ENCODE measurements at regions not wholly inside any gene's neighbourhood (a gene's known extent, or its start where the extent isn't known, plus 50 kb on each side); places are given as distances from the start of the nearest gene placed in this dataset.

GRCh38 chr13:77991003-77991402, 72.4 kb upstream of the EDNRB start:
- no peak overlapping the region for H3K4me3 ChIP-seq (ENCODE audit: low read depth, low read length)
- TF ChIP-seq CTCF (IDR thresholded peaks at IDR 0.05; ENCODE audit: low read depth, low read length, missing control alignments), result no peak
- DNase-seq (ENCODE audit: low read depth), result no peak

- DNase-seq (ENCODE audit: low read depth), result no peak
- H3K4me3 ChIP-seq (ENCODE audit: low read depth, low read length), result no peak overlapping the region
- no peak for TF ChIP-seq CTCF (IDR thresholded peaks at IDR 0.05; ENCODE audit: low read depth, low read length, missing control alignments)
Measured at GRCh38 chr13:77989281-77989680, 70.7 kb upstream of the EDNRB start.

- TF ChIP-seq CTCF (IDR thresholded peaks at IDR 0.05; ENCODE audit: low read depth, low read length, missing control alignments), result no peak
- DNase-seq (ENCODE audit: low read depth), result no peak
- no peak overlapping the region for H3K4me3 ChIP-seq (ENCODE audit: low read depth, low read length)
Measured at GRCh38 chr13:77988355-77988754, 69.7 kb upstream of the EDNRB start.

GRCh38 chr13:77986713-77987112, 68.1 kb upstream of the EDNRB start:
- TF ChIP-seq CTCF (IDR thresholded peaks at IDR 0.05; ENCODE audit: low read depth, low read length, missing control alignments), result no peak
- DNase-seq (ENCODE audit: low read depth), result no peak
- H3K4me3 ChIP-seq (ENCODE audit: low read depth, low read length), result no peak overlapping the region

GRCh38 chr13:77985866-77986636, 67.4 kb upstream of the EDNRB start:
- no peak for DNase-seq (ENCODE audit: low read depth)
- no peak for TF ChIP-seq CTCF (IDR thresholded peaks at IDR 0.05; ENCODE audit: low read depth, low read length, missing control alignments)

GRCh38 chr13:77981281-77981881, 62.8 kb upstream of the EDNRB start:
- H3K4me3 ChIP-seq (ENCODE audit: low read depth, low read length), result no peak overlapping the region
- no peak for TF ChIP-seq CTCF (IDR thresholded peaks at IDR 0.05; ENCODE audit: low read depth, low read length, missing control alignments)
- no peak for DNase-seq (ENCODE audit: low read depth)

More at GRCh38 chr13:77985866-77986636, 67.4 kb upstream of the EDNRB start:
- no peak overlapping the region for H3K4me3 ChIP-seq (ENCODE audit: low read depth, low read length)

- TF ChIP-seq CTCF (IDR thresholded peaks at IDR 0.05; ENCODE audit: low read depth, low read length, missing control alignments), result no peak
- DNase-seq (ENCODE audit: low read depth), result no peak
- no peak overlapping the region for H3K4me3 ChIP-seq (ENCODE audit: low read depth, low read length)
Measured at GRCh38 chr13:77980592-77980991, 62.0 kb upstream of the EDNRB start.

Data from GM12864 (cell line).